Activated naive CD4-positive, alpha-beta T cell treated with anti-CD3 and anti-CD28 coated beads, Interleukin-2, amount 50 U/mL, for 72 hours (primary cell): ENCODE measurements at regions not wholly inside any gene's neighbourhood (a gene's known extent, or its start where the extent isn't known, plus 50 kb on each side); places are given as distances from the start of the nearest gene placed in this dataset.
A peak's percentile ranks its signal among the peaks of the same experiment; 100 is the strongest.

ENCODE experiments used
- ATAC-seq, 2 donors: fragments of 150-1000 bp; cut with Tn5 transposase; 2 replicates each; pipeline ENCODE4 v1.10.0; 2021; ENCODE audit warnings: mild to moderate bottlenecking in 2 of 2, moderate library complexity in 2 of 2
- DNase-seq, 2 donors: peaks; one replicate each; pipeline ENCODE4 v3.0.0; 2021 to 2022; ENCODE audit warnings: low spot score in 2 of 2
- H3K27ac Mint-ChIP-seq, 2 donors: one replicate each; pipeline ENCODE4 v1.8.0; 2022; ENCODE audit warnings: mild to moderate bottlenecking in 2 of 2, mixed read lengths in 2 of 2
- H3K36me3 Mint-ChIP-seq, 2 donors: one replicate each; pipeline ENCODE4 v1.8.0; 2022; ENCODE audit warnings: mixed read lengths in 2 of 2
- H3K9me3 Mint-ChIP-seq, 2 donors: one replicate each; pipeline ENCODE4 v1.8.0; 2022; ENCODE audit warnings: mixed read lengths in 2 of 2

GRCh38 chr9:87442451-87442850, 55.2 kb upstream of the DAPK1 start:
- no peak overlapping the region for H3K27ac Mint-ChIP-seq

GRCh38 chr9:87443006-87443405, 54.7 kb upstream of the DAPK1 start:
- ATAC-seq (no peak), DNase-seq (no peak)
- Mint-ChIP-seq H3K36me3 (no peaks in the 10 kb centered on the region), H3K27ac (no peak overlapping the region), H3K9me3 (peaks cover 0 to 12% of the 10 kb centered on the region in 2 donors)

More at GRCh38 chr9:87442451-87442850, 55.2 kb upstream of the DAPK1 start:
- no peaks in the 10 kb centered on the region for H3K36me3 Mint-ChIP-seq
- ATAC-seq (no peak), DNase-seq (no peak)
- peaks cover 0 to 12% of the 10 kb centered on the region in 2 donors for H3K9me3 Mint-ChIP-seq

GRCh38 chr9:87443461-87443860, 54.2 kb upstream of the DAPK1 start:
- Mint-ChIP-seq H3K27ac (no peak overlapping the region), H3K9me3 (peaks cover 0 to 12% of the 10 kb centered on the region in 2 donors), H3K36me3 (no peaks in the 10 kb centered on the region)
- ATAC-seq, result no peak
- no peak for DNase-seq

- Mint-ChIP-seq H3K9me3 (peaks cover 0 to 12% of the 10 kb centered on the region in 2 donors), H3K36me3 (no peaks in the 10 kb centered on the region), H3K27ac (no peak overlapping the region)
- DNase-seq, result no peak
- peak in 1 of 2 donors; percentile 61 for ATAC-seq
These were observed 52.0 kb upstream of the DAPK1 start for GRCh38 chr9:87445646-87446045.

GRCh38 chr9:87446527-87446926, 51.1 kb upstream of the DAPK1 start:
- no peak for ATAC-seq
- H3K9me3 Mint-ChIP-seq, result peaks cover 0 to 12% of the 10 kb centered on the region in 2 donors

GRCh38 chr9:87447547-87448432, 49.9 kb upstream of the DAPK1 start:
- no peak overlapping the region for H3K27ac Mint-ChIP-seq
- H3K36me3 Mint-ChIP-seq, result no peaks in the 10 kb centered on the region
- peaks cover 0 to 12% of the 10 kb centered on the region in 2 donors for H3K9me3 Mint-ChIP-seq
- ATAC-seq, result no peak
- DNase-seq, result no peak

More at GRCh38 chr9:87446527-87446926, 51.1 kb upstream of the DAPK1 start:
- Mint-ChIP-seq H3K27ac (no peak overlapping the region), H3K36me3 (no peaks in the 10 kb centered on the region)
- DNase-seq, result no peak
